HUDEP-2 (cell line): ENCODE measurements at regions not wholly inside any gene's neighbourhood (a gene's known extent, or its start where the extent isn't known, plus 50 kb on each side); places are given as distances from the start of the nearest gene placed in this dataset.

Source experiments
- DNase-seq, 76 experiments: peaks; one replicate each; lab custom pipeline; 2025; ENCODE audit not compliant: unreplicated experiment in 76 of 76; lab: John Stamatoyannopoulos, UW

DNA sequence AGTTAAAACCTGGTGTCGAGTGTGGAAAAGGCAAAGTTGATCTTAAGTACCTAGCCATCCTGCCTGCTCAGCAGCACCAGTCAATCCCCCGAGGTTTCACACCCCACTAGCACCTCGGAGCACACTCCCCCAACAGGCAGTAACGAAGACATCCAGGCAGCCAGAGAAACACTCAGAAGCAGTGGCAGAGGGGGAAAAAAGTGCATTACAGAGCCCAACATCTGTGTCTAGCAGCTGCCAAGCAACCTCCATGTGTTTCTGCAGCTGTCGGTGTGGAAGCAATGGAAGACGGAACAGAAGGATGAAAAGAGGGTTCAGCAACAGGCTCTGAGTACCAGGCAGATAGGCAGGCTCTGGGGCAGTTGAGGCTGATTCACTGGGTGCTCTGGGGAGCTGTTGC is 73.4 kb upstream of the PROX1 start:
- no peak for DNase-seq

DNA sequence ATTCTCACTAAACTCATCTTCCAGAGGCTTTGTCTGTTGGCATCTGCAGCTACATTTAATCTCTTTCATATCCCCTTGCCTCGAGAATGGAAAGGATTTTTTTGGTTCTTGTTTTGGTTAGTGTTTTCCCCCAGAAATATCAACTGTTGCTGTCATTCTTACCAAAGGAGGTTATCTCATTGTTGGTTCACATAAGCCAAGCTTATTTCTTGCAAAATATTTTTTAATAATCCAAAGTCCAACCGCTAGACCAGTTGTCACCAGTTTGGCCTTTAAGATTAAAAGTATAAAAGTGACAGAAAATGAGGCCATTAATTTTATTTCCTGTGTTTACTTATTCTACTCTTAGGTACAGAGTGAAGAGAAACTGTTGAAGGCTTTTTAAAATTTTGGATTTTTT is 66.5 kb upstream of the PROX1 start:
- DNase-seq = no peak

DNA sequence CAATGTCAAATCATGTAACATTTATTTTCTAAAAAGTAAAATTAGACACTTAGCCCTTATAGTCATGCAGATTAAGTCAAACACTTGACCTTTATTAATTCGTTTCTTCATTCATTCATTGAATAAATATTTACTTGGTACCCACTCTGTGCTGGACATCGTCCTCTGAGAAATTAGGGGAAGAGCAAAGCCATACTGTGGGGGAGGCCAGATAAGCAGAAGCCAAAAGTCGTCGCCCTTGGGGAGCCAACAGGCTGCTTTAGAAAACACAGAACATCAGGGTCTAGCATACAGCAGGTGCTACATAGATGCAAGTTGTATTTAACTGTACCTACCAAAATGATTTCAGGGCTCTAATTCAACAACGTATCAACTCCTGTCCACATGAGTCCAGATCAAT is 66.1 kb upstream of the PROX1 start:
- no peak for DNase-seq

DNA sequence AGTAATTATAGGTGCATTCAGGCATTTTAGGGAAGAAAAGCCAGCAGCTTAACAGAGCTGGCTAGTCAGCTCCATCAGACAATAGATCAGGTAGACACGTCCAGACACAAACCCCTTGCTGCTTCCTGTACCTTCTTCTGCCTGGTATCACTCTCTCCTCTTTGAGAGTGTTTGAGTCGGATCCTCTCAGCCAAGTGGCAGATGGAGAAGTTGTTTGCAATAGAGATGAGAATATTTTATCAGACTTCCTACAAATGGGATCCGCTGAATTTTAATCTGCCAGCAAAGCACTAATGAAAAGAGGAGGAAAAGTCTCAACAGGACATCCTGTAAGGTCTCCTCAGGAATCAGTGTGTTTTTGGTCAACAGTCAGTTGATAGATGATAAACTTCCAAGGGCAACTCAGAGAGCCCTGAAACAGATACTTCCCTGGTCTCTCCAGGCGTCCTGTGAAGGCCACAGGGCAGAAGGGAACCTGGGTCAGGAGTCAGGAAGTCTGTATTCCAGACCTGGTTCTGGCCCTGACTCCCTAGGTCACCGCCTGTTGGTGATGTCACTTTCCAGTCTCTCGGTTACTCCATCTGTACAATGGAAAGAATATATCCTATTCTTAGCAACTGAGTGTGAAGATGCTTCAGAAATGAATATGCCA is 62.1 kb upstream of the PROX1 start:
- DNase-seq = no peak

DNA sequence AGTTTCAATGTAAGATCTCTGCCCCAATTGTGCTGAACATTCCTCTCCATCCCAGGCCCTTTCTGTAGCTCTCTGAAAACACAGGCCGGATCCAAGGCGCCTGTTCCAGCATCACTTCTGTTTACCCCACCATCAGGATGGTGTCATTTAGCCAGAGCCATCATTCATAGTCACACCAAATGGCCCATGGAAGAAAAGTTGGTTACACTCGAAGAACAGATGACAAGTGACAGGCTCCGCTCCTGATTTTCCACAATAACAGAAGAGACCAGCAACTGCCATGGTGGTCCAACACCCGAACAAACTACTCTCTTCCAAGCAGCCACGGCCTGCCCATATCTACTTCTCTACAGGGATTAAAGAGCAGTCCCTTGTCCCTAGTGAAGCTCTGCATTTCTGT is 59.9 kb upstream of the PROX1 start:
- no peak for DNase-seq

DNA sequence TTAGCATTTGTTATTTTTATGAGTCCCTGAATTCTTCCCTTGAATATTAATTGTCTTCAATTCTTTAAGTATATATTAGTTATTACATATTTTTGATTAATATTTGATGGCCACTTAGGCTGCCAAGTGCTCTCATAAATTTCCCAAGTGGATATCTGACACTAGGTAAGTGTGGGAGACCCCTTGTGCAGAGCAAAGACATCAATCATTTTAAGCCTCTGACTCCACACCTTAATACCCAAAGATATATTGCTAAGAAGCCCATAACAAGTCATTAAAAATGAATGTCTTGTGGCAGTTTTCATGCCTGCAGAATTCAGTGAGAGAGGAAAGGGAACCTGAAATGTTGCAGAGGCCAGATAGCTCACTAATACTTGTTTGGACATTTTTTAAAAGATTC is 58.4 kb upstream of the PROX1 start:
- no peak for DNase-seq

DNA sequence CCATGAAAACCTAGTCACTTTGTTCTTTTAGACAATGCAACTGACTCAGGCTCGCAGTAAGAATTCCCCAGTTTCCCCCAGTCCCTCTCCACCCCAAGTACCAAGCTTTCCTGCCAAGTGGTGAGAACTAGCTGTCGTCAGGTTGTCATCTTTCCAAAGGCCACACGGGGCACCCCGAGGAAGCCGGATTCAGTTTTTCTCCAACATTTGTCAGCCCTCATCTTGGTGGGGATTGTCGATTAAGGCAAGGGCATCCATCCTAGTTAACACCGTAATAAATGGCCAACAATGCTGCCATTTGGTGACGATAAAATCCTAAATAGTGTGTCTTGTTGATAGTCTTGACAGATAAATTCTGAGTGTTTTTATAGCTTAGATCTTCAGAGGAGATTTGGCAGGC is 55.9 kb upstream of the PROX1 start:
- DNase-seq = no peak

DNA sequence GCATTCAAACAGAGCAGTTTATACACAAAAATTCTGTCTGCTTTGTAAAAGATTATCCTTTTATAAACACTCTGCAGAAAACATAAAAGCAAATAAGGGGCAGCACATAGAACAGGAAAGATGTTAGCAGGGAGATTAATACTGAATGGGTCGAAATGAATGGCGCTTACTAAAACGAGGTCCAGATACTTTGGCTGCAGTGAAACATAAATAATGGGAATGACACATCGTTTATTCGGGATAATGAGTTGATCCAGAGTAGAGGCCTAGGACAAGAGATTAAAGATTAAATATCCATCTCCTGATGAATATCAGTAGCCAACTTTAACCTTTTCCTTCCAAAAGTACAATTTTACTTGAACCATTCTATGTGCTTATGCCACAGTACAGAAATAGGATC is 54.4 kb upstream of the PROX1 start:
- no peak for DNase-seq

DNA sequence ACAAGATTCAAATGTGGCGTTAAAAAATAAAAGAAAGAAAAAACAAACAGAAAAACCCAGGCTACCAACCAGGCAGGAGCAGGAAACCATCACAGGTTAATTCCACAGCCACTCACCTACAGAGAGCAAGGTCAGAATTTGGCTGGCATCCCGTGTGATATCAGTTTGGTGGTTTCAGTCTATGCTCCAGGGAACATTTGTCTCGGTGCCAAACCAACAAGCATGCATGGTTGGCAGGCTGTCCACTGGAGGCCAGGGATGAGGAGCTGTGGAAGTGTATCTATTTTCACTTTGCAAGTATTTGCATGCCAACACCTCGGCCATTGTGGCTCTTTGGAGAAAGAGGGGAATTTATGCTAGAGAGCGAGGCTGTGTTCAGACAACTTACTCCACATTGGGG is 53.1 kb upstream of the PROX1 start:
- DNase-seq = no peak

DNA sequence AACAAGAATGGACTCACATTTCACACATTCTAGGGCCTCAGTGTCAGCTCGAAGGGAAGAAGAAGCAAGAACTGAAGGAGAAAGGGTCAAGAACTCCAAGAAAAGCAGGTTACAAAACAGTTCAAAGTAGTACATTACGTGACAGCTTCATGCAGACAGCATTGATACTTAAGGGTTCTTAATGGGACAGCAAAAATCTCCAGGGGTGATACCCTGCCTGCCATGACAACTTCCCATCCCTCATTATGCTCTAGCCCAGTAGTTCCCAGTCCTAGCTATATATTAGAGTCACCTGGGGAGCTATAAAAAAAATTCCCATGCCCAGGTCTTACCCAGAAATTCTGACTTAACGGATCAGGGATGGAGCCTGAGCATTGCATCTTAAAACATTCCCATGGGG is 51.2 kb upstream of the PROX1 start:
- DNase-seq = no peak
